ELF-1 (cell line): ENCODE measurements at regions not wholly inside any gene's neighbourhood (a gene's known extent, or its start where the extent isn't known, plus 50 kb on each side); places are given as distances from the start of the nearest gene placed in this dataset.

Experiments
- DNase-seq: peaks from one replicate; pipeline ENCODE4 v3.0.0-alpha.2; 2016; ENCODE audit warnings: low read depth, low spot score

- no peak for DNase-seq
These were observed 160.3 kb upstream of the SYT13 start for GRCh38 chr11:45446434-45446833.

GRCh38 chr11:45444796-45445195 is 158.7 kb upstream of the SYT13 start:
- peak; percentile 48 for DNase-seq

- DNase-seq: no peak
These were observed 154.0 kb upstream of the SYT13 start for GRCh38 chr11:45440111-45440510.

DNA sequence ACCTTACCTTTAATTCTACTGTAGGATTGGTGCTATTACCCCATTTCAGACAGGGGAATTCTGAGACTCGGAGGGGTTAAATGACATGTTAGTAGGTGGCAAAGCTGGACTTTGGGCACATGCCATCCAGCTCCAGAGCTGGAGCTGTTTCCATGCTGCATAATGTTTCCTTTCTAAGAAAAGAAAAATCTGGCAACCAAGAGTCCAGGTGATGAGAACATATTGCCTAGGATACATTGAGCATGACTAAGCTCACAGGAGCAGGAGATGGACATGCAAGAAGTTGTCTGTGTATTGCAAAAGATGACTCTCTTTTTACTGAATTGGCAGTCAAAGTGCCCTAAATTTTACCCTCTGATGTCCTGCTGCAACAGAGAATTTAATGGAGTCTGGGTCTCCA is 150.8 kb upstream of the SYT13 start:
- DNase-seq: no peak

DNA sequence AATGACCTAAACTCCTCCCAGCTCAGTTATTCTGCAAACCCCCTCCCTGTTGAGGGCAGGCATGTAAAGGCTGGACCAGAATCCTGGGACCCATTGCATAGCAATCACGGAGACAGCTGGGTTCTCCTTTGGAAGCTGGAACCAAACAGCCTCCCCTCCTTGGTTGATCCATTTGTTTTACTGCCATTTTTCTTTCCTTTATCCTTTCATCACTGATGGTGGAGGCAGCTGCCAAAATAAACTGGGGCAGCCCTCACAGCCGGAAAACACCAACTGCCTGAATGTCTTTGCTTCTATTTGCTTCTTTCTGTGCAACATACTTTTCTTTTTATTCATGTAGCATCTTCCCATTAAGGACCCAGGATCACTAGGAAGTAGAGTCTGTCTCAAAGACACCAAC is 150.0 kb upstream of the SYT13 start:
- DNase-seq: no peak

DNA sequence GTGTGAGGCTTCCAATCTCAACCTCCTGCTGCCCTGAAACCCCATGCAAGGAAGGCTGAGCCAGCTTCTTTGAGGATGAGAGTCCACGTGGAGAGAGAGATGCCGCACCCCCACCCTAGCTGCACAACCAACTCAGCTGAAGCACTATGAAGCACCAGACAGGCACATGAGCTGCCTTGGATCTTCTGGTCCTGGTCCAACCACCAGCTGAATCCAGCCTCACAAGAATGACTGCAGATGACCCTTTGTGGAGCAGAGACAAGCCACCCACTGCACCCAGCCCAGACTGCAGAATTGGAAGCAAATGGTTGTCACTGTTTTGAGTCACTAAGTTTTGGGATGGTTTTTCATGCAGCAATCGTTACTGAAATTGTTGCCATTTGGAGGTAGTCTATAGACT is 149.6 kb upstream of the SYT13 start:
- DNase-seq: no peak

DNA sequence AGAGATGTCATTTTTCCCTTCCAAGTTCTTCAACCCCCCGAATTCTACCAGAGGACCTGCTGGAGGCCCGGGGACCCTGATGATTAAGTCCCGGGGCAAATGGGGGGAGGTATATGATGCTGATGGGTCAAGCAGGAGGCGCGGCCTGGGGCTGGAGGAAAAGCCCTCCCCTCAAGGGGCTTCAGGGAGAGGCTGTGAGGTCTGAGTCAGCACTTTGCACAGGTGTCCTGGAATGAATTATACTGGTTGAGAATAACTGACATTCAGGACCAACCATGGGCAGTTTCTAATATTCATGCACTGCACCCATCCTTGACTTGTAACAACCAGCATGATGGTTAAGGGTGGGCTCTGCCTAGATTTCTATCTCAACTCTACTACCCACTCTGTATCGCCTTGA is 146.8 kb upstream of the SYT13 start:
- no peak for DNase-seq

- DNase-seq: peak; percentile 66
These were observed 146.0 kb upstream of the SYT13 start for GRCh38 chr11:45432100-45432499.

GRCh38 chr11:45431046-45432018 is 145.2 kb upstream of the SYT13 start:
- no peak for DNase-seq

DNA sequence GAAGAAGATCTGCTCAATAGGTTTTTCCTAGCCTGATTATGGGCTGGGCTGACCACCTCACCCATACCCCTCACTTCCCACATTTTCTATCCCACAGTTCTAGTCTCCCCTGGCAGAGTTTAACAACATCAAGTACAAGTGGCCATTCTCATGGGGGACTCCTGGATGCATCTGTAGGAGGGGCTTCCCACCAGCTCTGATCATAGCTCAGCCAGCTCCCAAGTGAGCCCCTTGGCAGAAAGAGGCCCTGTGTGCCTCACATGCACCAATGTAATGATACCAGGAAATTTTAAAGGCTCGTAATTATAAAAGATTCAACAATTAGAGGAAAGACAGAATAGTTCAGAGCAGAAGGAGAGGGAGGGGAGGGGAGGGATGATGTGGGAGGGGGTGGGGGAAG is 144.2 kb upstream of the SYT13 start:
- no peak for DNase-seq

DNA sequence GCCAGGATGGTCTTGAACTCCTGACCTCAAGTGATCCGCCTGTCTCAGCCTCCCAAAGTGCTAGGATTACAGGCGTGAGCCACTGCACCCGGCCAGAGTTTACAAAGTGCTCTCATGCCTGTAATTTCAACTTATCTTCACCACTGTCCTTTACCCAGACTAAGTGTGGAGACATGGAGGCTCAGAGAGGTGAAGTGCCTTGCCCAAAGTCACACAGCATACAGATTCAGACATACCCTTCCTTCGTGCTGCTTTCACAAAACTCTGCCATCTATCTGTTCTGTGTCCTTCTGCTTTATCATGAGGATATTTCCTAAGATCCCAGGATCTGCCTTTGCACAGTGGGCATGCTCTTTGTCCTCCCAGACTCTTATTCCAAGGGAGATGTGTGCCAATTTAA is 143.6 kb upstream of the SYT13 start:
- DNase-seq: no peak

DNA sequence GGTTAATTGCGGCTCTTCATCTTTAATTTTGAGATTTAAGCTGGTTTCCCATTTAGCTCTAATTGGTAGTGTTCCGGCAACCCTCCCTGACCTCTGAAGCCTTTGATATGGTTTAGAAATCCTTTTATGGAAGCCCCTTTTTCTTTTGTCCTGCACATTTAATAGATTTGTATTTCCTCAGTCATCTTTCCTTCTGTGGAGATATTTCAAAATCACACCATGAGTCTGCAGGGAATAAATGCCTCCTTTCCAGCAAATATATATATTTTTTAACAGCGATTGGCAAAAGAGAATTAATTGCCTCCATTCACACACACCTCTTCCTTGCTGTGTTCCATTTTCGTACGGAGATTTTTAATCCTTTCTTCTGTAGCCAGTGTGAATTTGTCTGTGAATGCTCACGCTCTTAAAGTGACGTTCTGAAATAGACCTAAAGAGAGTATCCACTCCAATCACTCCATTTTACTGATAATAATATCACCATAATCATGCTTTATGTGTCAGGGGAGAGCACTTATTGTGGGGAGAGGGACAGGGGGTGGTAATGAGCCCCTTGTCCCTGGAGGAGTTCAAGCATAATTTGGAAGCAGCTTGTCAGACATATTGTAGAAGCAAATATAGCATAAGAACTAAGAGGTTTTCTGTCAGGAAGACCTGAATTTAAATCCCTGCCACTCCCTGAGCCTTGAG is 142.5 kb upstream of the SYT13 start:
- no peak for DNase-seq

- no peak for DNase-seq
These were observed 142.0 kb upstream of the SYT13 start for GRCh38 chr11:45428116-45428515.

DNA sequence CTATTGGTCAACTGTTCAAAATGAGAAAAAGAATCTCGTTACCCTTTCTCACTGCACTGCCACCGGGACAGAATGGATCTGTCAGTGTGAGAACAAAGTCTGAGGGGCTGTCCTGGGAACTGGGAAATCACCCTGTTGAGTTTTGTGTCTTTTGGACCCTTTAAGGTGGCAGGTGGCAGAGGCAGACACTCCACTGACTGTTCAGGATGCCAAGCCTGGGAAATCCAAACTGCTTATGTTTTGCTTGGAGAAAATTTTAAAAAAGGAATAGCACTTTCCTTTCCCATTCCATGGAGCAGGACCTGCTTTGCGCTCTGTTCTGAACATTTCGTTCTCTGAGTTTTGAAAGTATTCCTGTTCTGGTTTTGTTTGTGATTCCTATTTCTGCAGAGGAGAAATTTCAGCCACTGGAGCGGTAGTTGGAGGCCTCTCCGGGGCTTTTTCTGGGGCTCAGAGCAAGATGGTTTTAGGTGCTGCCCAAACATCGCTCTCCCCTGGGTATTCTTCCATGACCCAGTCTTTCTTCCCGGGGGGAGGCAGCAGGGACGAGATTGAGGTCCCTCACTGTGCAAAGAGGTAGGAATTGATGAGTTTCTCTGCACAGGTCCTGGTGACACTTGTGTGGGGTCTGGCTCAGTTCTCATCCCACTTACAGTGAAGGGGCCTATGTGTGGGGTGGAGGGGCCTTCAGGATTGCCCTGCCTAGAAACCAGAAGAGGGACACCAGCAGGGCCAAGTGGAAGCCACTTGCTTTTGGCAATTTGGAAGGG is 138.5 kb upstream of the SYT13 start:
- DNase-seq: no peak

- no peak for DNase-seq
These were observed 137.5 kb upstream of the SYT13 start for GRCh38 chr11:45423475-45424120.

- DNase-seq: no peak
These were observed 136.9 kb upstream of the SYT13 start for GRCh38 chr11:45423036-45423435.

GRCh38 chr11:45414088-45414487 is 127.9 kb upstream of the SYT13 start:
- DNase-seq: no peak

DNA sequence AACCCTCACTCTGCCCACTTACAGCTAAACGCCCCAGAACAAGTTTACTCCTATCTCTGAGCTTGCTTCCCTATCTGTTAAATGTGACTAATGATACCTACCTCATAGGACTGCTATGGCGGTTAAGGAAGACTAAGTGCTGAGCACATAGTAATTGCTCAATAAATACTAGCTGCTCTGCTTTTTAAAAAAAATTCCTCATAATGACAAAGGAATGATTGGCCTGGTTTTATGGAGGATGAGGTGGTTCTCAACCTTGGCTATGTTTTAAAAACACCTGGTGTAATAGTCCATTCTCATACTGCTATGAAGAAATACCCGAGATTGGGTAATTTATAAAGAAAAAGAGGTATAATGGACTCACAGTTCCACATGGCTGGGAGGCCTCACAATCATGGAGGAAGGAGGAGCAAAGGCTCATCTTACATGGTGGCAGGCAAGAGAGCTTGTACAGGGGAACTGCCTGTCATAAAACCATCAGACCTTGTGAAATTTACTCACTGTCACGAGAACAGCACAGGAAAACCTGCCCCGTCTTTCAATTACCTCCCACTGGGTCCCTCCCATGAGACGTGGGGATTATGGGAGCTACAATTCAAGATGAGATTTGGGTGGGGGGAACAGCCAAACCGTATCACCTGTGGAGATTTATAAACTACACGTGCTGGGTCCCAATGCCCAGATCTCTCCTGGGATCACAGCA is 127.2 kb upstream of the SYT13 start:
- no peak for DNase-seq

DNA sequence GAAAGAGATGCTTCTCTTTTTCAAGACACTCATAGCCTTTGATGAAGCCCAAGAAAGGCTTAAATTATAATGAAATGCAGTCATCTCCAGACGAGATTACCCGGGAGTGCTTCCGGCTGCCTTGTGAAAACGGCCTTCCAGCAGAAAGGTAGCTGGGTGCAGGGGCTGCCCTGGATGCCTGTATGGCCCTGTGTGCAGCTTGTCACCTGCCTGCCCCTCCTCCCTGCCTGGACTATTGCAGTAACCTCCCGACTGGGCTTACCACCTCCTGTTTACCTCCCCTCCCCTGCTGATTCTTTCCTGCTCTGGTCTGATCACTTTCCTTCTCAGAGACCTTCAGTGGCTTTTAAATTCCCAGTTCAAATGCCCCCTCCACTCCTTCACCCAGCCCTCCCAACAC is 126.4 kb upstream of the SYT13 start:
- DNase-seq: peak; percentile 32

- peak; percentile 59 for DNase-seq
These were observed 125.9 kb upstream of the SYT13 start for GRCh38 chr11:45412051-45412471.
